Epithelial cell of esophagus (primary cell): ENCODE measurements at regions not wholly inside any gene's neighbourhood (a gene's known extent, or its start where the extent isn't known, plus 50 kb on each side); places are given as distances from the start of the nearest gene placed in this dataset.

Experiments
- DNase-seq: peaks from one replicate; pipeline ENCODE4 v3.0.0; 2010; ENCODE audit warnings: low read depth
- H3K4me3 ChIP-seq: 2 replicates; pipeline ENCODE4 v1.5.1; 2011; ENCODE audit warnings: mild to moderate bottlenecking, low read length, control low read depth
- TF ChIP-seq, protein P1 (sequence below): IDR thresholded peaks from 2 replicates; pipeline ENCODE4 v1.5.1; 2011; ENCODE audit warnings: low read depth, mild to moderate bottlenecking, low read length, control low read depth, inconsistent platforms; ENCODE audit not compliant: insufficient read depth; ENCODE audit errors: missing control alignments

- no peak for DNase-seq
- no peak overlapping the region for H3K4me3 ChIP-seq
- TF ChIP-seq, protein P1, sequence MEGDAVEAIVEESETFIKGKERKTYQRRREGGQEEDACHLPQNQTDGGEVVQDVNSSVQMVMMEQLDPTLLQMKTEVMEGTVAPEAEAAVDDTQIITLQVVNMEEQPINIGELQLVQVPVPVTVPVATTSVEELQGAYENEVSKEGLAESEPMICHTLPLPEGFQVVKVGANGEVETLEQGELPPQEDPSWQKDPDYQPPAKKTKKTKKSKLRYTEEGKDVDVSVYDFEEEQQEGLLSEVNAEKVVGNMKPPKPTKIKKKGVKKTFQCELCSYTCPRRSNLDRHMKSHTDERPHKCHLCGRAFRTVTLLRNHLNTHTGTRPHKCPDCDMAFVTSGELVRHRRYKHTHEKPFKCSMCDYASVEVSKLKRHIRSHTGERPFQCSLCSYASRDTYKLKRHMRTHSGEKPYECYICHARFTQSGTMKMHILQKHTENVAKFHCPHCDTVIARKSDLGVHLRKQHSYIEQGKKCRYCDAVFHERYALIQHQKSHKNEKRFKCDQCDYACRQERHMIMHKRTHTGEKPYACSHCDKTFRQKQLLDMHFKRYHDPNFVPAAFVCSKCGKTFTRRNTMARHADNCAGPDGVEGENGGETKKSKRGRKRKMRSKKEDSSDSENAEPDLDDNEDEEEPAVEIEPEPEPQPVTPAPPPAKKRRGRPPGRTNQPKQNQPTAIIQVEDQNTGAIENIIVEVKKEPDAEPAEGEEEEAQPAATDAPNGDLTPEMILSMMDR: no peak
Measured at GRCh38 chr20:60569116-60569515, 610.9 kb downstream of the CDH26 start.

GRCh38 chr20:60570481-60571277 is 612.5 kb downstream of the CDH26 start:
- no peak overlapping the region for H3K4me3 ChIP-seq
- TF ChIP-seq, protein P1: no peak
- no peak for DNase-seq

DNA sequence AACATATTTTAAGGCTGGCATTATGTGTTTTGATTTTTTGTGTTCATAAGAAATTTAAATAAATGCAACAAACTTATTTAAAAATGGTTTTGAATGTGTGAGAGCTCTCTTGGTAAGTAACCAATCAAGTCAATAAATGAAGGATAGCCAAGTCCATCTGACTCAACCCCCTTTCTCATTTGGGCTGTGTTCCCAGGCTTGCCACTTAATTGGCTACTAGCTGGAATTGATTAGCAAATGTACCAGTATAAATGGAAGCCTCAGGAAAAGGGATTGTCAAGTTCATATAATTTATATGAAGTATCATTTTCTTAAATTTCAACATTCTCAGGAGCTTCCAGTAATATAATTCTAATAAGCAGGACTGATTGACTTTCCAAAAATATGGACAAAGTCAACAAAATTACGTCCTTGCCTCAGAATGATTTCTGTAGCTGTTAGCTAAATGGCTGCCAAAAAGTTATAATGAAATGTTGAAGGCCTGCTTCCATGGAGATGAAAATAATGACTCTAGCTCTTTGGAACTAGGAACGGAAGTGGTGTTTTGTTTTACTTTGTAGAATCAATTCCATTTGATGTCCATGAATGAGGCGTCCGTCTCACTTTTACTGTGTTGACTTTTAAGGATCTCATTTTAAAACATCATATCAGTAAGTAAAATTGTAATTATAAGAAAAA is 614.9 kb downstream of the CDH26 start:
- no peak for DNase-seq
- H3K4me3 ChIP-seq: no peak overlapping the region
- TF ChIP-seq, protein P1: no peak

DNA sequence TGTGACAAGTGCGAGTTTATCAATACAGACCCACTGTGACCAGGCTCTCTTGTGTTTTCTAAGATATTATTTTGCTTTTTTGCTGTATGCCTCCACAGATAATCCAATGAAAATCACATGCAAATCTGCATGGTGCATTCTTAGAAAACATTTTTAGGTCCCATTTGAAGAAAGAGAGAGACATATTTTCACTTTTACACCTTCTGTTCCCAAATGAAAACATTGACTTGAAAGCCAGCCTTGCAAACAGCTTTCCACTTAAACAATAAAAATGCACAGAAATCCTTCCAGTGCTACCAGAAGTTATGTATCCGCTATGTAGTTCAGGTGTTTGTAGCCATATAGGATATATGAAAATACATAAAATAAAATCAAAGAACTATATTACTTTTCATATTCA is 618.0 kb downstream of the CDH26 start:
- DNase-seq: no peak
- H3K4me3 ChIP-seq: no peak overlapping the region
- TF ChIP-seq, protein P1: no peak

- DNase-seq: no peak
- no peak overlapping the region for H3K4me3 ChIP-seq
- TF ChIP-seq, protein P1: no peak
Measured at GRCh38 chr20:60579941-60580515, 621.8 kb downstream of the CDH26 start.

DNA sequence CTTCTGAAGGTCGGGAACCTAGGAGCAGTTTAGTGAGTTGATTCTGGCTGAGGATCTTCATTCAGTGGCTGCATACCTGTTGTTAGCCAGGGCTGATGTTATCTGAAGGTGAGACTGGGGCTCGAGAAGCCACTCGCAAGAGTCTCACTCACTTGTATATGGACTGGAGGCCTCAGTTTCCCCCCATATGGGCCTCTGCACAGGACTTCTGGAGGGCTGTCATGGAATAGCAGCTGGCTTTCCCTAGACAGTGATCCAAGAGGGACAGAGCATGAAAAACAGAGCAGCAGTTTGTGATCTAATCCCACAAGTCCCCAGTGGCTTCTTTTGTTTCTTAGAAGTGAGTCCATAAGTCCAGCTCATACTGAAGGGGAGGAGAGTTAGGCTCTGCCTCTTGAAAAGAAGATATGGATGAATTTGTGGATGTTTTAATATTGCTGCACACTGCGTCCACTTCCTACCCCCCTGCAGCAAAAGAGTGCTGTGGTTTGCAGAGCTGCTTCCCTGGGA is 623.4 kb downstream of the CDH26 start:
- no peak overlapping the region for H3K4me3 ChIP-seq
- no peak for DNase-seq
- TF ChIP-seq, protein P1: no peak
